A673 (cell line): ENCODE measurements at regions not wholly inside any gene's neighbourhood (a gene's known extent, or its start where the extent isn't known, plus 50 kb on each side); places are given as distances from the start of the nearest gene placed in this dataset.

ENCODE experiments used
- BruUV-seq: library from RNA; stranded (reverse); fragments of 400-500 nt; replicated peaks from 2 replicates; lab custom pipeline; 2021; lab: Mats Ljungman, UMichigan
- CTCF ChIA-PET: fragments of 300-600 bp; sonication (Branson Sonifier 250); formaldehyde crosslinking; loops from one replicate; lab custom pipeline; 2022; ENCODE audit warnings: antibody characterized with exemption; lab: Charles Lee
- POLR2A ChIA-PET: fragments of 300-600 bp; sonication (Branson Sonifier 250); formaldehyde crosslinking; loops from one replicate; lab custom pipeline; 2022; ENCODE audit warnings: antibody characterized with exemption; ENCODE audit not compliant: low non-redundant PET; lab: Charles Lee
- DNase-seq: peaks from one replicate; pipeline ENCODE4 v3.0.0-alpha.2; 2015; ENCODE audit warnings: low spot score
- H3K27ac ChIP-seq: fragments of 200-600 bp; sonication (generic); 2 replicates; pipeline ENCODE4 v1.5.1; 2016; ENCODE audit warnings: mixed run types, low read depth, mild to moderate bottlenecking, mixed read lengths, antibody characterized with exemption, low read length; ENCODE audit not compliant: poor library complexity, severe bottlenecking
- H3K27me3 ChIP-seq: fragments of 200-600 bp; sonication (generic); replicated peaks from 2 replicates; pipeline ENCODE4 v1.6.1; 2017; ENCODE audit warnings: mixed run types, low read depth, mild to moderate bottlenecking, mixed read lengths, antibody characterized with exemption, low read length; ENCODE audit not compliant: insufficient read depth, poor library complexity
- H3K36me3 ChIP-seq: fragments of 200-600 bp; sonication (generic); 2 replicates; pipeline ENCODE4 v1.6.1; 2016; ENCODE audit warnings: mixed run types, mild to moderate bottlenecking, mixed read lengths, antibody characterized with exemption, low read length; ENCODE audit not compliant: insufficient read depth, poor library complexity, severe bottlenecking
- H3K4me1 ChIP-seq: fragments of 200-600 bp; sonication (generic); 2 replicates; pipeline ENCODE4 v1.6.1; 2017; ENCODE audit warnings: mixed run types, mild to moderate bottlenecking, mixed read lengths, antibody characterized with exemption, low read length; ENCODE audit not compliant: insufficient read depth, poor library complexity, severe bottlenecking
- H3K4me3 ChIP-seq: fragments of 200-600 bp; sonication (generic); 2 replicates; pipeline ENCODE4 v1.5.1; 2016; ENCODE audit warnings: low read depth, mixed run types, mild to moderate bottlenecking, mixed read lengths, low read length; ENCODE audit not compliant: poor library complexity, severe bottlenecking
- H3K9me3 ChIP-seq: fragments of 200-600 bp; sonication (generic); 2 replicates; pipeline ENCODE4 v1.6.1; 2016; ENCODE audit warnings: mixed run types, low read depth, mild to moderate bottlenecking, mixed read lengths, antibody characterized with exemption, low read length; ENCODE audit not compliant: poor library complexity, severe bottlenecking
- CTCF ChIP-seq: fragments of 300-800, 200-600 bp; sonication (generic); conservative IDR thresholded peaks from 2 replicates; pipeline ENCODE4 v1.5.1; 2017; ENCODE audit warnings: low read depth, mild to moderate bottlenecking, antibody characterized with exemption, low read length, moderate library complexity, mixed read lengths
- EZH2 ChIP-seq: fragments of 200-600 bp; sonication (generic); IDR thresholded peaks from 2 replicates; pipeline ENCODE4 v1.6.1; 2017; ENCODE audit warnings: borderline replicate concordance, low read depth, mild to moderate bottlenecking, mixed read lengths, antibody characterized with exemption, low read length; ENCODE audit not compliant: poor library complexity, severe bottlenecking
- intact Hi-C: fragments of 100-400 bp; cut with micrococcal nuclease; formaldehyde crosslinking; loops from one replicate; pipeline ENCODE4 v1.10.0; 2022; ENCODE audit not compliant: unreplicated experiment

- no peaks in the 10 kb centered on the region for H3K9me3 ChIP-seq
- peak; percentile 82 for DNase-seq
- ChIA-PET POLR2A (interaction anchor here (0.5 to 0.7 kb wide), 2 partner anchors 65 to 1696 kb away, joined by 3 to 6 read pairs; no protein-coding TSS in a partner anchor), CTCF (no interaction called here)
- BruUV-seq = no TSS peak
- no peaks in the 10 kb centered on the region for H3K36me3 ChIP-seq
- no peak for TF ChIP-seq CTCF
- TF ChIP-seq EZH2 = no peak
- H3K4me1 ChIP-seq = peaks cover 32% of the 10 kb centered on the region
- no peak overlapping the region for H3K4me3 ChIP-seq
- no peak overlapping the region for H3K27ac ChIP-seq
- no peaks in the 10 kb centered on the region for H3K27me3 ChIP-seq
- intact Hi-C loops = no loop called here
Measured at GRCh38 chr2:204228169-204228886, 291.8 kb downstream of the ICOS start.

DNA sequence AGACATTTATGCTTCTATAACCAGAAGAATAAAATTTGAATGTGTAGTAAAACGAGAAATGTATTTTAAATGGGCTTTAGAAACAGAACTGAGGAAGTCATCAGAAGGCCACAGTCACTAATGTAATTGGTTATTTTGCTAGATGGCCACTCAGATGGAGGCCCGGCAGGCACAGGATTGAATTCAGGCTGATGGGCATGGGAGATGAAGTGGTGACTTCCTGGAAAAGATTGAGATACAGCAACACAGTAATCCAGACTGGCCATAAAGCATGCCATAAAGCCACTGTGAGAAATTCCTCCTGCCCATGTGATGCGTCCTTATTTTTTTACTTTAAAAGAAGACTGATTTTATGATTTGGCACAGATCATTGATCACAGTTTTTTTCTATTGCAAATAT lies 297.7 kb downstream of the ICOS start:
- no TSS peak for BruUV-seq
- Histone ChIP-seq H3K4me3 (no peak overlapping the region), H3K36me3 (no peaks in the 10 kb centered on the region), H3K4me1 (peaks cover under 1% of the 10 kb centered on the region), H3K9me3 (no peaks in the 10 kb centered on the region), H3K27me3 (no peaks in the 10 kb centered on the region), H3K27ac (no peak overlapping the region)
- intact Hi-C loops = no loop called here
- no peak for DNase-seq
- TF ChIP-seq CTCF = no peak
- no peak for TF ChIP-seq EZH2
- ChIA-PET POLR2A (no interaction called here), CTCF (no interaction called here)

GRCh38 chr2:204234879-204235278 lies 298.3 kb downstream of the ICOS start:
- ChIA-PET CTCF (no interaction called here), POLR2A (no interaction called here)
- BruUV-seq = no TSS peak
- intact Hi-C loops = no loop called here
- Histone ChIP-seq H3K27me3 (no peaks in the 10 kb centered on the region), H3K4me3 (no peak overlapping the region), H3K4me1 (no peaks in the 10 kb centered on the region), H3K27ac (no peak overlapping the region), H3K9me3 (no peaks in the 10 kb centered on the region), H3K36me3 (no peaks in the 10 kb centered on the region)
- no peak for TF ChIP-seq EZH2
- TF ChIP-seq CTCF = no peak
- DNase-seq = peak; percentile 4
